ENCODE measurements at regions not wholly inside any gene's neighbourhood (a gene's known extent, or its start where the extent isn't known, plus 50 kb on each side); places are given as distances from the start of the nearest gene placed in this dataset.

GRCh38 chr1:55402142-55402541 lies 187.0 kb upstream of the USP24 start:
- Mint-ChIP-seq H3K9me3 (peaks cover 3 to 6% of the 10 kb centered on the region in 2 donors), H3K27me3 (peaks cover 30 to 33% of the 10 kb centered on the region in 2 donors), H3K4me3 (no peak overlapping the region), H3K36me3 (no peaks in the 10 kb centered on the region), H3K4me1 (no peaks in the 10 kb centered on the region), H3K27ac (no peak overlapping the region)
- ATAC-seq (replicated peaks) = no peak
- no peak for DNase-seq

- ATAC-seq (replicated peaks) (no peak), DNase-seq (no peak)
- Mint-ChIP-seq H3K4me1 (no peaks in the 10 kb centered on the region), H3K4me3 (no peak overlapping the region), H3K27ac (no peak overlapping the region), H3K36me3 (no peaks in the 10 kb centered on the region), H3K27me3 (peaks cover 33 to 34% of the 10 kb centered on the region in 2 donors), H3K9me3 (peaks cover 0 to 5% of the 10 kb centered on the region in 2 donors)
These were observed 185.3 kb upstream of the USP24 start for GRCh38 chr1:55400508-55400907.

- H3K27ac Mint-ChIP-seq = no peak overlapping the region
These were observed 184.2 kb upstream of the USP24 start for GRCh38 chr1:55399346-55399745.

GRCh38 chr1:55396381-55396891 lies 181.3 kb upstream of the USP24 start:
- Mint-ChIP-seq H3K27ac (no peak overlapping the region), H3K36me3 (no peaks in the 10 kb centered on the region), H3K27me3 (peaks cover 14 to 30% of the 10 kb centered on the region in 2 donors), H3K4me3 (no peak overlapping the region), H3K4me1 (no peaks in the 10 kb centered on the region), H3K9me3 (peaks cover 1 to 2% of the 10 kb centered on the region in 2 donors)
- no peak for ATAC-seq (replicated peaks)
- DNase-seq = no peak

More at GRCh38 chr1:55399346-55399745, 184.2 kb upstream of the USP24 start:
- peaks cover 1 to 2% of the 10 kb centered on the region in 2 donors for H3K9me3 Mint-ChIP-seq
- no peak overlapping the region for H3K4me3 Mint-ChIP-seq
- no peak for ATAC-seq (replicated peaks)
- no peak for DNase-seq
- no peaks in the 10 kb centered on the region for H3K4me1 Mint-ChIP-seq
- H3K36me3 Mint-ChIP-seq = no peaks in the 10 kb centered on the region
- H3K27me3 Mint-ChIP-seq = peaks cover 33 to 35% of the 10 kb centered on the region in 2 donors

DNA sequence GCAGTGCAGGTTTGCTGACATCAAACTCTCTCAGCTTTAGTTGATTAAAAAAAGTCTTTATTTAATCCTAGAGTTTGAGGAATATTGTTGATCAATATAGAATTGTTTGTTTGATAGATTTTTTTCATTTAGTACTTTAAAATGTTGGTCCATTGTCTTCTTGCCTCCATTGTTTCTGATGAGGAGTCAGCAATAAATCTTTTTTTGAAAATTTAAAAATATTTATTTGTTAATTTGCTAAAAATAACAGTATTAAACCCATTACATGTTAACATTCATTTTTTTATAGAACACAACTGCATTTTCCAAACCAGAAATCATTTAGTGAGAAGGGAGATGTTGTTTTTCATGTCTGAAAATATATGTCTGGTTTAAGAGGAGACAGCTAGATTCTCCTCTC lies 173.8 kb upstream of the USP24 start:
- peaks cover 15 to 17% of the 10 kb centered on the region in 2 donors for H3K27me3 Mint-ChIP-seq
- H3K9me3 Mint-ChIP-seq = peaks cover 4 to 5% of the 10 kb centered on the region in 2 donors
- no peak overlapping the region for H3K27ac Mint-ChIP-seq
- ATAC-seq (replicated peaks) (no peak), DNase-seq (no peak)
- no peak overlapping the region for H3K4me3 Mint-ChIP-seq
- H3K4me1 Mint-ChIP-seq = no peaks in the 10 kb centered on the region
- H3K36me3 Mint-ChIP-seq = no peaks in the 10 kb centered on the region

- ATAC-seq (replicated peaks) (no peak), DNase-seq (no peak)
- no peak overlapping the region for H3K4me3 Mint-ChIP-seq
- no peaks in the 10 kb centered on the region for H3K4me1 Mint-ChIP-seq
- H3K9me3 Mint-ChIP-seq = peaks cover 4 to 5% of the 10 kb centered on the region in 2 donors
- H3K27me3 Mint-ChIP-seq = peaks cover 13 to 22% of the 10 kb centered on the region in 2 donors
- H3K27ac Mint-ChIP-seq = no peak overlapping the region
- H3K36me3 Mint-ChIP-seq = no peaks in the 10 kb centered on the region
These were observed 172.0 kb upstream of the USP24 start for GRCh38 chr1:55387145-55387544.

DNA sequence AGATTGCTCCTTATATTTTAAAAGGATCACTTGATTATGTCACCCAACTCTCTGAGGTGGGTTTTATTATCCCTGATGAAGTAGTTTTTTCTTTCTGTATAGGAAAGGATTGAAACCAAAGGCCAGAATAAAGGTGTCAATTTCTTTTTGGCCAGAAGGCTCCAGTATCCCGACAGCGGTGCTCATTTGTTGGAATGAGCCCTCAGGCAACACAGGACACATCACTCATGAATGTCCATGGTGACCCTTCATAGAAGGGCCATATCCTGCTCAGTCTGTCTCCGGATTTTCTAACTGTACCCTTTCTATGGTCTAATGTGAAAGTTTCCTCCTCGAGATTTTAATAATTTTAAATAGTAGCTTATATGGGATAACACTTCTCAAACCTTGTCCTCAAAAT lies 171.3 kb upstream of the USP24 start:
- no peaks in the 10 kb centered on the region for H3K4me1 Mint-ChIP-seq
- H3K36me3 Mint-ChIP-seq = no peaks in the 10 kb centered on the region
- H3K27me3 Mint-ChIP-seq = peaks cover 12 to 22% of the 10 kb centered on the region in 2 donors
- DNase-seq (no peak), ATAC-seq (replicated peaks) (no peak)
- no peak overlapping the region for H3K4me3 Mint-ChIP-seq
- H3K27ac Mint-ChIP-seq = no peak overlapping the region
- H3K9me3 Mint-ChIP-seq = peaks cover 4 to 5% of the 10 kb centered on the region in 2 donors

DNA sequence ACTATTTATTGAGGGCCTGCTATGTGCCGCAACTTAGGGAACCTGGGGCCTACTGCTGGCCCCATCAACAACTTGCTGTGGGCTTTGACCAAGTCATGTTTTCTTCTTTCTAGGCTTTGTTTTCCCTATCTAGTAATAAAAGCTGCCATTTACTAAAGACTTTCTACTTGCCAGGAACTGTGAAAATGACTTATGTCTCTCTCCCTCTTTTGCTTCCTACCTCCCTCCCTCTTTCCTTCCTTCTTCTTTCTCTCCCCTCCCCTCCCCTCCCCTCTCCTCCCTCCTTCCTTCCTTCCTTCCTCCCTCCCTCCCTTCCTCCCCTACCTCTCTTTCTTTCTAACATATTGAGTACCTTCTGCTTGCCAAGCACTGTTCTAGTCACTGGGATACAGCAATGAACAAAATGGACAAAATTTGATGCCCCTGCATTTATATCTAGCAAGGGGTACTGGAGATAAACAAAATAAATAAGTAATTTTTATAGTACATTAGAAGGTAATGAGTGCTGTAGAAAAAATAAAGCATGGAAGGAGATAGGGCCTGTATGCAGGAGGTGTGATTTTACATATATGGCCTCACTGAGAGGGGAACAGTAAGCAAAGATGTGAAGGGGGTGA lies 170.3 kb upstream of the USP24 start:
- Mint-ChIP-seq H3K27me3 (peaks cover 12 to 14% of the 10 kb centered on the region in 2 donors), H3K4me1 (no peaks in the 10 kb centered on the region)

GRCh38 chr1:55384637-55385036 lies 169.5 kb upstream of the USP24 start:
- Mint-ChIP-seq H3K4me1 (no peaks in the 10 kb centered on the region), H3K4me3 (no peak overlapping the region), H3K36me3 (no peaks in the 10 kb centered on the region), H3K9me3 (no peaks in the 10 kb centered on the region), H3K27ac (no peak overlapping the region), H3K27me3 (peaks cover 7 to 8% of the 10 kb centered on the region in 2 donors)
- no peak for ATAC-seq (replicated peaks)
- DNase-seq = no peak

More for the DNA sequence above, 170.3 kb upstream of the USP24 start:
- DNase-seq (no peak), ATAC-seq (replicated peaks) (no peak)
- Mint-ChIP-seq H3K27ac (no peak overlapping the region), H3K9me3 (peaks cover 3 to 5% of the 10 kb centered on the region in 2 donors), H3K4me3 (no peak overlapping the region), H3K36me3 (no peaks in the 10 kb centered on the region)

- DNase-seq = no peak
- Mint-ChIP-seq H3K27ac (no peak overlapping the region), H3K9me3 (no peaks in the 10 kb centered on the region), H3K4me1 (peaks cover 7 to 10% of the 10 kb centered on the region in 2 donors), H3K27me3 (peaks cover 6 to 7% of the 10 kb centered on the region in 2 donors), H3K36me3 (no peaks in the 10 kb centered on the region), H3K4me3 (no peak overlapping the region)
- no peak for ATAC-seq (replicated peaks)
These were observed 167.7 kb upstream of the USP24 start for GRCh38 chr1:55382806-55383305.

DNA sequence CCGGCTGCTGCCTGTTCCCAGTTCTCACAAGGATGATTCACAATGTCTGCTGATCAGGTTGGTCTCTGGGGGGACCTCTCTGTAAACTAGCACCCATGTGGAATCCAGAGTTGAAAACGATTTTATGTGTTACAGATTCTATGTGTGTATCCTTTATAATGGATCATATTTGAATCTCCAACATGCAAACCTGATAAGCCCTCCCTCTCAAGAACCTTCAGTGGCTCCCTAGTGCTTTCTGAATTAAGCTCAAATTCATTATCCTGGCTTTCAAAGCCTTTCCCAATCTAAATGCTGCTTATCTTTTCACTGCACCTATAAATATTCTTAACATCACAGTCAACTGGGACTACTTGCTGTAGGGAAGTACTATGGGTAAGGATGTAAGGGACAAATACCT lies 166.8 kb upstream of the USP24 start:
- no peak overlapping the region for H3K4me3 Mint-ChIP-seq
- no peaks in the 10 kb centered on the region for H3K36me3 Mint-ChIP-seq
- no peak overlapping the region for H3K27ac Mint-ChIP-seq
- peaks cover 7 to 10% of the 10 kb centered on the region in 2 donors for H3K4me1 Mint-ChIP-seq
- no peaks in the 10 kb centered on the region for H3K9me3 Mint-ChIP-seq
- peaks cover 4 to 12% of the 10 kb centered on the region in 2 donors for H3K27me3 Mint-ChIP-seq
- no peak for ATAC-seq (replicated peaks)
- no peak for DNase-seq

DNA sequence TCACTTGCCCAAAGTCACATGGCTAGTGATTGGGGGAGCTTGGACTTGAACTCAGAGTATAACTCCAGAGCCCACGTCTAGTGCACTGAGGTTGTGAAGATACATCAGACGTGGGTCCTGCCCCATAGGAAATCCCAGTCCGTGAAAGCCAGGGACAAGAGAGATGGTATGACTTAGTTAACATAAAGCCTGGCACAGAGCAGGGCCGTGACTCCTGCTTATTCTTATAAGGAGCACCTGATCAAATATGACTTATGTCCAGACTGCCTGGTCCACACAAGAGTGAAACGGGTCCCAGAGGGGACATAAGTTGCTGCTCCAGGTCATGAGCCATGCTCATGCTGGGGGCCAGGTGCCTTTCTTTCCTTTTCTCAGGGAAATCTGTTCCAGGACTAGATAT lies 166.3 kb upstream of the USP24 start:
- H3K4me3 Mint-ChIP-seq = no peak overlapping the region
- DNase-seq (no peak), ATAC-seq (replicated peaks) (no peak)
- H3K4me1 Mint-ChIP-seq = peaks cover 7 to 10% of the 10 kb centered on the region in 2 donors
- no peak overlapping the region for H3K27ac Mint-ChIP-seq
- H3K27me3 Mint-ChIP-seq = peaks cover 4 to 12% of the 10 kb centered on the region in 2 donors
- no peaks in the 10 kb centered on the region for H3K9me3 Mint-ChIP-seq
- no peaks in the 10 kb centered on the region for H3K36me3 Mint-ChIP-seq

DNA sequence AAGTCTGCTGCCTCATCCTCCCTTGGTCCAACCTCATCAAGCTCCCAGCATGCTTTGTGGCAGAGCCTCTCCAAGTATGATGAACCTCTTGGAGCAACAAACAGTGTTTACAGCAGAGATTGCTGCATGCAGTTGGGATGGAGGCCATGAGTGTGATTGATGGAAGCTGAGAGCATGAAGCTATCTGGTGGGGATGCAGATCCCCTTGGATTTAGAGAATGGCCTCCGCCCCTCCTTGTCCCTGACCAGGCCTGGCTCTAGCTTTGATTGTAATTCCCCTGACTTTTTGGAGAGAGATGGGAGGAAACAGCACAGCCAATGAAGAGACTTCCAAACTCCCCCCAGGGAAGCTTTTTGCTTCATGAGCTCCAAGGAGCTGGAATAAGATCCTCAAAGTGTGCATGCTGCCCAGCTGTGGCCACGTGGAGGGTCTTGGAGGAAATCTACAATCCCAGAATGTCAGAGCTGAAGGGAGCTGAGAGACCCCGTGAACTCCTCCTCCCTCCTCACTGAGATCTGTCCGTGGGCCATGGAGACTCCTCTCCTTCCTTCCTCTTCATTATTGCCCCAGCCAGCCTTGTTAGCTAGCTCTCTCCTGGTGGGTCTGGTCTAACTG lies 165.3 kb upstream of the USP24 start:
- H3K9me3 Mint-ChIP-seq = no peaks in the 10 kb centered on the region
- H3K36me3 Mint-ChIP-seq = no peaks in the 10 kb centered on the region
- DNase-seq (no peak), ATAC-seq (replicated peaks) (no peak)
- no peak overlapping the region for H3K4me3 Mint-ChIP-seq
- peaks cover 7 to 10% of the 10 kb centered on the region in 2 donors for H3K4me1 Mint-ChIP-seq
- H3K27me3 Mint-ChIP-seq = peaks cover 4 to 12% of the 10 kb centered on the region in 2 donors
- no peak overlapping the region for H3K27ac Mint-ChIP-seq

DNA sequence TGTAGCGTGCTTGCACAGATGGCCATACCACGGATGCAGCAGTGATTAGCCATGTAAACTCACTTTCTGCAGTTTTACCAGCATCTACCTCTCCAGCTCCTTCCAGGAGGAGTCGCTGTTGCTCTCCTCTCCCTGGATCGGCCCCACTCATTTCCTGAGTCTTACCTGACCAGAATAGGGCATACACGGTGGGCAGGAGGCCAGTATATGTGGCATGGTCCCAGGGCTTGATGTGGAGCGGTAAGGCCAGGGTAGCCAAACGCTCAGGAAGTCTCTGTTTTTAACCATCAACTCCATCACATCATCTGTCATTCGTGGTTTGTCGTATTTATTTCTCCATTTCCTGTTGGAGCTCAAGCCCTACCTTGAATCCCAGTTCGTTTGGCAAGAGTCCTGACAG lies 163.4 kb upstream of the USP24 start:
- no peak for DNase-seq
- peak; percentile 60 to 72 for ATAC-seq (replicated peaks)
- Mint-ChIP-seq H3K4me3 (no peak overlapping the region), H3K4me1 (peaks cover 7 to 10% of the 10 kb centered on the region in 2 donors), H3K27ac (no peak overlapping the region), H3K36me3 (no peaks in the 10 kb centered on the region), H3K9me3 (no peaks in the 10 kb centered on the region), H3K27me3 (peaks cover 4 to 12% of the 10 kb centered on the region in 2 donors)

DNA sequence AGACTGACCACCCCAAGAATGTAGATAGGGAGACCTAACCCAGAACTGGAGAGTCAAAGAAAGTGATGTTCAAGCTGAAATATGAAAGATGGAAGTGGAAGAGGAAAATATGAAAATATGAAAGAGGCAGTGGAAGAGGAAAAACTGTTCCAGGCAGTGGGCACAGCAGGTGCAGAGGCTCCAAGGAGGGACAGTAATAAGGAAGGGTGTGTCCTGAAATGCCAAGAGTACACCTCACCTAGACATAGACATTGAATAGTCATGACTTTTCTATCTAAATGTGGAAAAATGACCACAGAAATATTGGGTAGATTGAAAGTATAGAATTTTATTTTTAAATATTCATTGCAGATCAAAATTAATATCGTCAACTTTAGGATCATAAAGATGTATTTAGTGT lies 161.7 kb upstream of the USP24 start:
- H3K4me3 Mint-ChIP-seq = no peak overlapping the region
- H3K9me3 Mint-ChIP-seq = no peaks in the 10 kb centered on the region
- no peak for ATAC-seq (replicated peaks)
- peaks cover 7 to 10% of the 10 kb centered on the region in 2 donors for H3K4me1 Mint-ChIP-seq
- no peaks in the 10 kb centered on the region for H3K36me3 Mint-ChIP-seq
- no peak overlapping the region for H3K27ac Mint-ChIP-seq
- peaks cover 0 to 5% of the 10 kb centered on the region in 2 donors for H3K27me3 Mint-ChIP-seq
- DNase-seq = no peak
